GM23338 (cell line): ENCODE measurements at regions not wholly inside any gene's neighbourhood (a gene's known extent, or its start where the extent isn't known, plus 50 kb on each side); places are given as distances from the start of the nearest gene placed in this dataset.

Experiments used
- JUNB ChIP-seq: IDR thresholded peaks from one replicate; pipeline ENCODE4 v1.6.1; 2016; ENCODE audit warnings: antibody characterized with exemption; ENCODE audit not compliant: unreplicated experiment
- NANOG ChIP-seq: IDR thresholded peaks from 2 replicates; pipeline ENCODE4 v1.6.1; 2016; ENCODE audit warnings: antibody characterized with exemption, borderline replicate concordance
- STAT1 ChIP-seq: IDR thresholded peaks from one replicate; pipeline ENCODE4 v1.6.1; 2016; ENCODE audit warnings: antibody characterized with exemption; ENCODE audit not compliant: unreplicated experiment
- ZNF114 ChIP-seq: fragments of 250-450 bp; sonication (Bioruptor Pico); IDR thresholded peaks from 2 replicates; pipeline ENCODE4 v1.5.0; 2020; ENCODE audit warnings: mild to moderate bottlenecking, moderate library complexity
- TF ChIP-seq, protein P1 (sequence below): fragments of 250-450 bp; sonication (Bioruptor Pico); IDR thresholded peaks from 2 replicates; pipeline ENCODE4 v1.5.0; 2020; ENCODE audit warnings: mild to moderate bottlenecking, moderate library complexity
- TF ChIP-seq, protein P2 (sequence below): IDR thresholded peaks from one replicate; pipeline ENCODE4 v1.6.1; 2018; ENCODE audit warnings: antibody characterized with exemption; ENCODE audit not compliant: unreplicated experiment
- TF ChIP-seq, protein P3 (sequence below), 2 experiments: fragments of 200-600 bp in 1 of 2; sonication (generic) in 1 of 2; conservative IDR thresholded peaks; 2 replicates each; pipeline versions ENCODE4 v1.5.1 to v1.6.1; 2016 to 2017; ENCODE audit warnings: antibody characterized with exemption in 2 of 2, low read depth in 2 of 2, mild to moderate bottlenecking in 2 of 2, moderate library complexity in 1 of 2

GRCh38 chr16:85503679-85504231 is 109.4 kb upstream of the GSE1 start (continued):
- TF ChIP-seq, protein P1, sequence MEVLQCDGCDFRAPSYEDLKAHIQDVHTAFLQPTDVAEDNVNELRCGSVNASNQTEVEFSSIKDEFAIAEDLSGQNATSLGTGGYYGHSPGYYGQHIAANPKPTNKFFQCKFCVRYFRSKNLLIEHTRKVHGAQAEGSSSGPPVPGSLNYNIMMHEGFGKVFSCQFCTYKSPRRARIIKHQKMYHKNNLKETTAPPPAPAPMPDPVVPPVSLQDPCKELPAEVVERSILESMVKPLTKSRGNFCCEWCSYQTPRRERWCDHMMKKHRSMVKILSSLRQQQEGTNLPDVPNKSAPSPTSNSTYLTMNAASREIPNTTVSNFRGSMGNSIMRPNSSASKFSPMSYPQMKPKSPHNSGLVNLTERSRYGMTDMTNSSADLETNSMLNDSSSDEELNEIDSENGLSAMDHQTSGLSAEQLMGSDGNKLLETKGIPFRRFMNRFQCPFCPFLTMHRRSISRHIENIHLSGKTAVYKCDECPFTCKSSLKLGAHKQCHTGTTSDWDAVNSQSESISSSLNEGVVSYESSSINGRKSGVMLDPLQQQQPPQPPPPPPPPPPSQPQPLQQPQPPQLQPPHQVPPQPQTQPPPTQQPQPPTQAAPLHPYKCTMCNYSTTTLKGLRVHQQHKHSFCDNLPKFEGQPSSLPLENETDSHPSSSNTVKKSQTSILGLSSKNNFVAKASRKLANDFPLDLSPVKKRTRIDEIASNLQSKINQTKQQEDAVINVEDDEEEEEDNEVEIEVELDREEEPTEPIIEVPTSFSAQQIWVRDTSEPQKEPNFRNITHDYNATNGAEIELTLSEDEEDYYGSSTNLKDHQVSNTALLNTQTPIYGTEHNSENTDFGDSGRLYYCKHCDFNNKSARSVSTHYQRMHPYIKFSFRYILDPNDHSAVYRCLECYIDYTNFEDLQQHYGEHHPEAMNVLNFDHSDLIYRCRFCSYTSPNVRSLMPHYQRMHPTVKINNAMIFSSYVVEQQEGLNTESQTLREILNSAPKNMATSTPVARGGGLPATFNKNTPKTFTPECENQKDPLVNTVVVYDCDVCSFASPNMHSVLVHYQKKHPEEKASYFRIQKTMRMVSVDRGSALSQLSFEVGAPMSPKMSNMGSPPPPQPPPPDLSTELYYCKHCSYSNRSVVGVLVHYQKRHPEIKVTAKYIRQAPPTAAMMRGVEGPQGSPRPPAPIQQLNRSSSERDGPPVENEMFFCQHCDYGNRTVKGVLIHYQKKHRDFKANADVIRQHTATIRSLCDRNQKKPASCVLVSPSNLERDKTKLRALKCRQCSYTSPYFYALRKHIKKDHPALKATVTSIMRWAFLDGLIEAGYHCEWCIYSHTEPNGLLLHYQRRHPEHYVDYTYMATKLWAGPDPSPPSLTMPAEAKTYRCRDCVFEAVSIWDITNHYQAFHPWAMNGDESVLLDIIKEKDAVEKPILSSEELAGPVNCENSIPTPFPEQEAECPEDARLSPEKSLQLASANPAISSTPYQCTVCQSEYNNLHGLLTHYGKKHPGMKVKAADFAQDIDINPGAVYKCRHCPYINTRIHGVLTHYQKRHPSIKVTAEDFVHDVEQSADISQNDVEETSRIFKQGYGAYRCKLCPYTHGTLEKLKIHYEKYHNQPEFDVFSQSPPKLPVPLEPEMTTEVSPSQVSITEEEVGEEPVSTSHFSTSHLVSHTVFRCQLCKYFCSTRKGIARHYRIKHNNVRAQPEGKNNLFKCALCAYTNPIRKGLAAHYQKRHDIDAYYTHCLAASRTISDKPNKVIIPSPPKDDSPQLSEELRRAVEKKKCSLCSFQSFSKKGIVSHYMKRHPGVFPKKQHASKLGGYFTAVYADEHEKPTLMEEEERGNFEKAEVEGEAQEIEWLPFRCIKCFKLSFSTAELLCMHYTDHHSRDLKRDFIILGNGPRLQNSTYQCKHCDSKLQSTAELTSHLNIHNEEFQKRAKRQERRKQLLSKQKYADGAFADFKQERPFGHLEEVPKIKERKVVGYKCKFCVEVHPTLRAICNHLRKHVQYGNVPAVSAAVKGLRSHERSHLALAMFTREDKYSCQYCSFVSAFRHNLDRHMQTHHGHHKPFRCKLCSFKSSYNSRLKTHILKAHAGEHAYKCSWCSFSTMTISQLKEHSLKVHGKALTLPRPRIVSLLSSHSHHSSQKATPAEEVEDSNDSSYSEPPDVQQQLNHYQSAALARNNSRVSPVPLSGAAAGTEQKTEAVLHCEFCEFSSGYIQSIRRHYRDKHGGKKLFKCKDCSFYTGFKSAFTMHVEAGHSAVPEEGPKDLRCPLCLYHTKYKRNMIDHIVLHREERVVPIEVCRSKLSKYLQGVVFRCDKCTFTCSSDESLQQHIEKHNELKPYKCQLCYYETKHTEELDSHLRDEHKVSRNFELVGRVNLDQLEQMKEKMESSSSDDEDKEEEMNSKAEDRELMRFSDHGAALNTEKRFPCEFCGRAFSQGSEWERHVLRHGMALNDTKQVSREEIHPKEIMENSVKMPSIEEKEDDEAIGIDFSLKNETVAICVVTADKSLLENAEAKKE: no peak
- TF ChIP-seq ZNF114 (CRISPR knock-in tag) (no peak), STAT1 (no peak), JUNB (no peak), NANOG (no peak)
- TF ChIP-seq, protein P2, sequence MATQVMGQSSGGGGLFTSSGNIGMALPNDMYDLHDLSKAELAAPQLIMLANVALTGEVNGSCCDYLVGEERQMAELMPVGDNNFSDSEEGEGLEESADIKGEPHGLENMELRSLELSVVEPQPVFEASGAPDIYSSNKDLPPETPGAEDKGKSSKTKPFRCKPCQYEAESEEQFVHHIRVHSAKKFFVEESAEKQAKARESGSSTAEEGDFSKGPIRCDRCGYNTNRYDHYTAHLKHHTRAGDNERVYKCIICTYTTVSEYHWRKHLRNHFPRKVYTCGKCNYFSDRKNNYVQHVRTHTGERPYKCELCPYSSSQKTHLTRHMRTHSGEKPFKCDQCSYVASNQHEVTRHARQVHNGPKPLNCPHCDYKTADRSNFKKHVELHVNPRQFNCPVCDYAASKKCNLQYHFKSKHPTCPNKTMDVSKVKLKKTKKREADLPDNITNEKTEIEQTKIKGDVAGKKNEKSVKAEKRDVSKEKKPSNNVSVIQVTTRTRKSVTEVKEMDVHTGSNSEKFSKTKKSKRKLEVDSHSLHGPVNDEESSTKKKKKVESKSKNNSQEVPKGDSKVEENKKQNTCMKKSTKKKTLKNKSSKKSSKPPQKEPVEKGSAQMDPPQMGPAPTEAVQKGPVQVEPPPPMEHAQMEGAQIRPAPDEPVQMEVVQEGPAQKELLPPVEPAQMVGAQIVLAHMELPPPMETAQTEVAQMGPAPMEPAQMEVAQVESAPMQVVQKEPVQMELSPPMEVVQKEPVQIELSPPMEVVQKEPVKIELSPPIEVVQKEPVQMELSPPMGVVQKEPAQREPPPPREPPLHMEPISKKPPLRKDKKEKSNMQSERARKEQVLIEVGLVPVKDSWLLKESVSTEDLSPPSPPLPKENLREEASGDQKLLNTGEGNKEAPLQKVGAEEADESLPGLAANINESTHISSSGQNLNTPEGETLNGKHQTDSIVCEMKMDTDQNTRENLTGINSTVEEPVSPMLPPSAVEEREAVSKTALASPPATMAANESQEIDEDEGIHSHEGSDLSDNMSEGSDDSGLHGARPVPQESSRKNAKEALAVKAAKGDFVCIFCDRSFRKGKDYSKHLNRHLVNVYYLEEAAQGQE: no peak
- TF ChIP-seq, protein P3, sequence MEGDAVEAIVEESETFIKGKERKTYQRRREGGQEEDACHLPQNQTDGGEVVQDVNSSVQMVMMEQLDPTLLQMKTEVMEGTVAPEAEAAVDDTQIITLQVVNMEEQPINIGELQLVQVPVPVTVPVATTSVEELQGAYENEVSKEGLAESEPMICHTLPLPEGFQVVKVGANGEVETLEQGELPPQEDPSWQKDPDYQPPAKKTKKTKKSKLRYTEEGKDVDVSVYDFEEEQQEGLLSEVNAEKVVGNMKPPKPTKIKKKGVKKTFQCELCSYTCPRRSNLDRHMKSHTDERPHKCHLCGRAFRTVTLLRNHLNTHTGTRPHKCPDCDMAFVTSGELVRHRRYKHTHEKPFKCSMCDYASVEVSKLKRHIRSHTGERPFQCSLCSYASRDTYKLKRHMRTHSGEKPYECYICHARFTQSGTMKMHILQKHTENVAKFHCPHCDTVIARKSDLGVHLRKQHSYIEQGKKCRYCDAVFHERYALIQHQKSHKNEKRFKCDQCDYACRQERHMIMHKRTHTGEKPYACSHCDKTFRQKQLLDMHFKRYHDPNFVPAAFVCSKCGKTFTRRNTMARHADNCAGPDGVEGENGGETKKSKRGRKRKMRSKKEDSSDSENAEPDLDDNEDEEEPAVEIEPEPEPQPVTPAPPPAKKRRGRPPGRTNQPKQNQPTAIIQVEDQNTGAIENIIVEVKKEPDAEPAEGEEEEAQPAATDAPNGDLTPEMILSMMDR (conservative IDR thresholded peaks at IDR 0.05; ENCODE audit: low read depth in 2 of 2): no peak
